Osteocyte (in vitro differentiated cells): ENCODE measurements at regions not wholly inside any gene's neighbourhood (a gene's known extent, or its start where the extent isn't known, plus 50 kb on each side); places are given as distances from the start of the nearest gene placed in this dataset.

Source experiments
- DNase-seq: peaks from one replicate; pipeline ENCODE4 v3.0.0; 2021; ENCODE audit warnings: mixed read lengths; ENCODE audit not compliant: unreplicated experiment; ENCODE audit errors: extremely low spot score
- H3K27ac Mint-ChIP-seq: one replicate; pipeline ENCODE4 v1.8.0; 2021; ENCODE audit warnings: mild to moderate bottlenecking, mixed read lengths; ENCODE audit not compliant: unreplicated experiment
- H3K27me3 Mint-ChIP-seq: one replicate; pipeline ENCODE4 v1.8.0; 2021; ENCODE audit warnings: mixed read lengths; ENCODE audit not compliant: unreplicated experiment
- H3K36me3 Mint-ChIP-seq: one replicate; pipeline ENCODE4 v1.8.0; 2021; ENCODE audit warnings: mixed read lengths; ENCODE audit not compliant: unreplicated experiment
- H3K4me1 Mint-ChIP-seq: one replicate; pipeline ENCODE4 v1.8.0; 2021; ENCODE audit warnings: mixed read lengths; ENCODE audit not compliant: unreplicated experiment
- H3K4me3 Mint-ChIP-seq: one replicate; pipeline ENCODE4 v1.8.0; 2021; ENCODE audit warnings: mild to moderate bottlenecking, moderate library complexity, mixed read lengths; ENCODE audit not compliant: unreplicated experiment
- H3K9me3 Mint-ChIP-seq: one replicate; pipeline ENCODE4 v1.8.0; 2021; ENCODE audit warnings: mixed read lengths; ENCODE audit not compliant: unreplicated experiment
- CTCF ChIP-seq: fragments of 200-600 bp; sonication (generic); IDR thresholded peaks from 2 replicates; pipeline ENCODE4 v1.5.0; 2021; ENCODE audit warnings: antibody characterized with exemption, mild to moderate bottlenecking, moderate library complexity

GRCh38 chr3:150023239-150023636 is 52.5 kb upstream of the PFN2 start:
- no peak for TF ChIP-seq CTCF
- H3K4me3 Mint-ChIP-seq = no peak overlapping the region
- DNase-seq = no peak
- H3K9me3 Mint-ChIP-seq = peaks cover 42% of the 10 kb centered on the region
- peak overlapping the region; percentile 43 for H3K27ac Mint-ChIP-seq
- H3K36me3 Mint-ChIP-seq = peaks cover 2% of the 10 kb centered on the region
- H3K27me3 Mint-ChIP-seq = no peaks in the 10 kb centered on the region
- H3K4me1 Mint-ChIP-seq = peaks cover 28% of the 10 kb centered on the region

DNA sequence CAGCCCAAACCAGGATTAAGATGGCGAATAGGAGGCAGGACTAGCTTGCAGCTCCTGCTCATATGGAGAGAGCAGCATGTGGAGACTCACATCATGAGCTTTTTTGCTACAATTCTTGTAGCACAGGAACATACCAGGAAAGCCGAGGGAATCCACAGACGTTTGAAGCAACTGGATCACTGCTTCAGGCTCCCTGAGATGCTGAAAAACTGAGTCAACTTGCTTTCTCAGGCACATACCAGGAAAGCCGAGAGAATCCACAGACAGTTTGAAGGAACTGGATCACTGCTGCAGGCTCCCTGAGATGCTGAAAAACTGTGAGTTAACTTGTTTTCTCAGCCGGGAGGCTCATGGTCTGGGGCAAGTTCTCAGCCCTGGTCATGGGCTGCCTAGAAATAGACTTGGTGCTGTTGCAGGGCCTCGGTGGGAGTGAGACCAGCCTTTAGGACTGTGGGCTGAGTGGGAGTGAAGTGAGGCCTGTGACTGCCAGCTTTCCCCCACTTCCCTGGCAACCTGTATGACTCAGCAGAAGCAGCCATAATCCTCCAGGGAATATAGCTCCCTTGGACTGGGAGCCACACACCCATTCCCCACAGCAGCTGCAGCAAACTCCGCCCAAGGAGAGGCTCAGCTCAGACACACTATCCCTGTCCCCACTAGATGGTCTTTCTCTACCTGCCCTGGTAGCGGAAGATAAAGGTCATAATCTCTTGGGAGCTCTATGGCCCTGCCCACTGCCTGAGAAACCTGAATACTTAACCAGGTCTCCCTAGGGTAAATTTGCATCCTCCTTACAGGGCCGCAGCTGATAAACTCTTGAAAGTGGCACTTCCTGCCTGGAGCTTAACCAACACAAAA is 51.9 kb upstream of the PFN2 start:
- H3K4me3 Mint-ChIP-seq = no peak overlapping the region
- peak overlapping the region; percentile 61 for H3K27ac Mint-ChIP-seq
- peaks cover 36% of the 10 kb centered on the region for H3K9me3 Mint-ChIP-seq
- DNase-seq = no peak
- no peaks in the 10 kb centered on the region for H3K27me3 Mint-ChIP-seq
- peaks cover 28% of the 10 kb centered on the region for H3K4me1 Mint-ChIP-seq
- H3K36me3 Mint-ChIP-seq = peaks cover 2% of the 10 kb centered on the region
- no peak for TF ChIP-seq CTCF

DNA sequence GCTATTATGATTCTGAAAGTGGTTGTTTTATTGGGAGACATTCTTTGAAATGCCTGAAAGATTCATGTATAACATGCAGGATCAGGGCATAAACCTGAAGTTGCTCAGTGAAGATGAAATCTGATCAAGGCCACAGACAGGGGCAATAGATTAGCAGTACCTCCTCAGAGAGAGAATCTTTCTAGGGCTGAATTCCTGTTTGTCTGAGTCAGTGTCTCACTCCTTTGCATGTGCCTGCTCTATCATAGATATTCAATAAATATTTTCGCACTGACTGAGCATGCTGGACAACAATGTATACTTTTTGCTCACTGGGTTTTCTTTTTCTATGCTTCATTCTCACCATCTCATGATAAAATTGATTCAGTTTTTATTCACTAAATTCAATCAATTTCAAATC is 49.8 kb upstream of the PFN2 start:
- DNase-seq = no peak
- peaks cover 28% of the 10 kb centered on the region for H3K4me1 Mint-ChIP-seq
- no peaks in the 10 kb centered on the region for H3K36me3 Mint-ChIP-seq
- no peak overlapping the region for H3K4me3 Mint-ChIP-seq
- no peak for TF ChIP-seq CTCF
- peaks cover 29% of the 10 kb centered on the region for H3K9me3 Mint-ChIP-seq
- no peaks in the 10 kb centered on the region for H3K27me3 Mint-ChIP-seq
- H3K27ac Mint-ChIP-seq = no peak overlapping the region
